ENCODE measurements at regions not wholly inside any gene's neighbourhood (a gene's known extent, or its start where the extent isn't known, plus 50 kb on each side); places are given as distances from the start of the nearest gene placed in this dataset.

DNA sequence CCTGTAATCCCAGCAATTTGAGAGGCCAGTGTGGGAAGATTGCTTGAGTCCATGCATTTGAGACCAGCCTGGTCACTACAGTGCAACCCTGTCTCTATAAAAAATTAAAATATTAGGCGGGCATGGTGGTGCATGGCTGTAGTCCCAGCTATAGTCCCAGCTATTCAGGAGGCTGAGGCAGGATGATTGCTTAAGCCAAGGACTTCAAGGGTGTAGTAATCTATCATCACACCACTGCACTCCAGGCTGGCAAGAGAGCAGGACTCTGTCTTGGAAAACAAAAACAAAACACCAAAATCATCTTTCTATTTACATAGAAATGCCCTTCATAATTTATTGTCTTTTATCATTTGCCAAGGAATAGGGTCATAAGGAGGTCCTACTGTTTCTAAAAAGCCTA, 1274.1 kb upstream of the NCAM2 start:
- TF ChIP-seq, protein P1, sequence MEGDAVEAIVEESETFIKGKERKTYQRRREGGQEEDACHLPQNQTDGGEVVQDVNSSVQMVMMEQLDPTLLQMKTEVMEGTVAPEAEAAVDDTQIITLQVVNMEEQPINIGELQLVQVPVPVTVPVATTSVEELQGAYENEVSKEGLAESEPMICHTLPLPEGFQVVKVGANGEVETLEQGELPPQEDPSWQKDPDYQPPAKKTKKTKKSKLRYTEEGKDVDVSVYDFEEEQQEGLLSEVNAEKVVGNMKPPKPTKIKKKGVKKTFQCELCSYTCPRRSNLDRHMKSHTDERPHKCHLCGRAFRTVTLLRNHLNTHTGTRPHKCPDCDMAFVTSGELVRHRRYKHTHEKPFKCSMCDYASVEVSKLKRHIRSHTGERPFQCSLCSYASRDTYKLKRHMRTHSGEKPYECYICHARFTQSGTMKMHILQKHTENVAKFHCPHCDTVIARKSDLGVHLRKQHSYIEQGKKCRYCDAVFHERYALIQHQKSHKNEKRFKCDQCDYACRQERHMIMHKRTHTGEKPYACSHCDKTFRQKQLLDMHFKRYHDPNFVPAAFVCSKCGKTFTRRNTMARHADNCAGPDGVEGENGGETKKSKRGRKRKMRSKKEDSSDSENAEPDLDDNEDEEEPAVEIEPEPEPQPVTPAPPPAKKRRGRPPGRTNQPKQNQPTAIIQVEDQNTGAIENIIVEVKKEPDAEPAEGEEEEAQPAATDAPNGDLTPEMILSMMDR (conservative IDR thresholded peaks at IDR 0.05; ENCODE audit: low read length), result no peak
- no peak for TF ChIP-seq EZH2phosphoT487 (IDR thresholded peaks at IDR 0.05; ENCODE audit: borderline replicate concordance, low read depth, low read length)

Measured in OCI-LY7 (cell line).